Breast epithelium (tissue), 4 donors: ENCODE measurements at regions not wholly inside any gene's neighbourhood (a gene's known extent, or its start where the extent isn't known, plus 50 kb on each side); places are given as distances from the start of the nearest gene placed in this dataset.

Source experiments
- DNase-seq, 2 donors: peaks; one replicate each; pipeline ENCODE4 v3.0.0-alpha.2; 2019; ENCODE audit warnings: low spot score in 2 of 2
- H3K27ac ChIP-seq, 2 donors: fragments of 200-600 bp; sonication (generic) in 1 of 2; one replicate each; pipeline ENCODE4 v1.5.1; 2016 to 2019; ENCODE audit warnings: mild to moderate bottlenecking in 1 of 2
- H3K27me3 ChIP-seq, 2 donors: fragments of 200-600 bp; sonication (generic) in 1 of 2; one replicate each; pipeline versions ENCODE4 v1.5.1 to v1.6.0; 2017 to 2019; ENCODE audit warnings: control low read depth in 1 of 2, mild to moderate bottlenecking in 1 of 2
- H3K36me3 ChIP-seq: fragments of 200-600 bp; one replicate; pipeline ENCODE4 v1.5.1; 2019
- H3K4me1 ChIP-seq, 2 donors: fragments of 200-600 bp; sonication (generic); one replicate each; pipeline ENCODE4 v1.5.1; 2016 to 2019; ENCODE audit warnings: control low read depth in 1 of 2
- H3K4me3 ChIP-seq, 3 donors: fragments of 200-600 bp; sonication (generic); 1 replicate in 2 of 3; 2 replicates in 1 of 3; pipeline ENCODE4 v1.5.1; 2016 to 2019; ENCODE audit warnings: mild to moderate bottlenecking in 3 of 3, moderate library complexity in 2 of 3
- H3K9me3 ChIP-seq, 2 donors: fragments of 200-600 bp; sonication (generic) in 1 of 2; one replicate each; pipeline ENCODE4 v1.5.1; 2016 to 2019; ENCODE audit warnings: control low read depth in 1 of 2
- POLR2A ChIP-seq: fragments of 450-650 bp; IDR thresholded peaks from one replicate; pipeline ENCODE4 v1.6.1; 2016; ENCODE audit warnings: antibody characterized with exemption, mild to moderate bottlenecking, moderate library complexity
- POLR2AphosphoS5 ChIP-seq, 3 donors: sonication (generic); formaldehyde crosslinking; IDR thresholded peaks; one replicate each; pipeline ENCODE4 v1.6.1; 2017; ENCODE audit warnings: antibody characterized with exemption in 3 of 3
- intact Hi-C: fragments of 100-400 bp; cut with DNase I; formaldehyde crosslinking; loops from one replicate; pipeline ENCODE4 v1.15.1; 2023; ENCODE audit warnings: low total_unique reads
- TF ChIP-seq, protein P1 (sequence below), 3 donors: fragments of 450-650 bp; IDR thresholded peaks; one replicate each; pipeline ENCODE4 v1.5.1; 2016 to 2017; ENCODE audit warnings: antibody characterized with exemption in 3 of 3, mild to moderate bottlenecking in 3 of 3, moderate library complexity in 3 of 3

DNA sequence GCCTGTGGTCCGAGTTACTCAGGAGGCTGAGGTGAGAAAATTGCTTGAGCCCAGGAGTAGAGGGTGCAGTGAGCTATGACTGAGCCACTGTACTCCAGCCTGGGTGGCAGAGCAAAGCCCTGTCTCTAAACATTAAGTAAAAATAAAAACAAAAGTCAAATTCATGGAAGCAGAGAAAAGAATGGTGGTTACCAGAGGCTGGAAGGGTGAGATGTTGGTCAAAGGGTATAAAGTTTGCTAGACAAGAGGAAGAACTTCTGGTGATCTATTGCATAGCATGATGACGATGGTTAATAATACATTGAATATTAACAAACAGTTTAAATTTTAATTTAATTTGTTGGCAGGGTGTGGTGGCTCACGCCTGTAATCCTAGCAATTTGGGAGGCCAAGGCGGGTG lies 68.1 kb downstream of the CRPPA start:
- Histone ChIP-seq H3K4me3 (no peak overlapping the region), H3K9me3 (peaks cover 0 to 19% of the 10 kb centered on the region in 2 donors), H3K36me3 (no peaks in the 10 kb centered on the region), H3K27ac (no peak overlapping the region), H3K27me3 (no peaks in the 10 kb centered on the region), H3K4me1 (no peaks in the 10 kb centered on the region)
- intact Hi-C loops = no loop called here
- no peak for DNase-seq
- no peak for TF ChIP-seq POLR2A
- TF ChIP-seq POLR2AphosphoS5 (IDR thresholded peaks at IDR 0.05) = no peak
- TF ChIP-seq, protein P1, sequence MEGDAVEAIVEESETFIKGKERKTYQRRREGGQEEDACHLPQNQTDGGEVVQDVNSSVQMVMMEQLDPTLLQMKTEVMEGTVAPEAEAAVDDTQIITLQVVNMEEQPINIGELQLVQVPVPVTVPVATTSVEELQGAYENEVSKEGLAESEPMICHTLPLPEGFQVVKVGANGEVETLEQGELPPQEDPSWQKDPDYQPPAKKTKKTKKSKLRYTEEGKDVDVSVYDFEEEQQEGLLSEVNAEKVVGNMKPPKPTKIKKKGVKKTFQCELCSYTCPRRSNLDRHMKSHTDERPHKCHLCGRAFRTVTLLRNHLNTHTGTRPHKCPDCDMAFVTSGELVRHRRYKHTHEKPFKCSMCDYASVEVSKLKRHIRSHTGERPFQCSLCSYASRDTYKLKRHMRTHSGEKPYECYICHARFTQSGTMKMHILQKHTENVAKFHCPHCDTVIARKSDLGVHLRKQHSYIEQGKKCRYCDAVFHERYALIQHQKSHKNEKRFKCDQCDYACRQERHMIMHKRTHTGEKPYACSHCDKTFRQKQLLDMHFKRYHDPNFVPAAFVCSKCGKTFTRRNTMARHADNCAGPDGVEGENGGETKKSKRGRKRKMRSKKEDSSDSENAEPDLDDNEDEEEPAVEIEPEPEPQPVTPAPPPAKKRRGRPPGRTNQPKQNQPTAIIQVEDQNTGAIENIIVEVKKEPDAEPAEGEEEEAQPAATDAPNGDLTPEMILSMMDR (IDR thresholded peaks at IDR 0.05) = no peak

DNA sequence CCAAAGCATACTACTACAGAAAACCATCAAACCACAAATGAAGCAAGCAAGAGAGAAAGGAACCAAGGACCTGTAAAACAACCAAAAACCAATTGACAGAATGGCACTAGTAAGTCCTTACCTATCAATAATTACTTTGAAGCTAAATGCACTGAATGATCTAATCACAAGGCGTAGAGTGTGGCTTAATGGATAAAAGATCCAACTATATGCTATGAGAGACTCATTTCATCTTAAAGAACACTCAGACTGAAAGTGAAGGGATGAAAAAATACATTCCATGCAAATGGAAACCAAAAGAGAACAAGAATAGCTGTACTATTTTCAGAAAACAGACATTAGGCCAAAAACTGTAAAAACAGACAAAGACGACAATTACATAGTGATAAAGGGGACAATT lies 70.7 kb downstream of the CRPPA start:
- no peaks in the 10 kb centered on the region for H3K4me1 ChIP-seq
- no peak overlapping the region for H3K4me3 ChIP-seq
- no peak overlapping the region for H3K27ac ChIP-seq
- peaks cover 0 to 19% of the 10 kb centered on the region in 2 donors for H3K9me3 ChIP-seq
- intact Hi-C loops = no loop called here
- no peak for TF ChIP-seq POLR2A
- TF ChIP-seq, protein P1 (IDR thresholded peaks at IDR 0.05) = no peak
- TF ChIP-seq POLR2AphosphoS5 (IDR thresholded peaks at IDR 0.05) = no peak
- DNase-seq = no peak
- no peaks in the 10 kb centered on the region for H3K27me3 ChIP-seq
- no peaks in the 10 kb centered on the region for H3K36me3 ChIP-seq

DNA sequence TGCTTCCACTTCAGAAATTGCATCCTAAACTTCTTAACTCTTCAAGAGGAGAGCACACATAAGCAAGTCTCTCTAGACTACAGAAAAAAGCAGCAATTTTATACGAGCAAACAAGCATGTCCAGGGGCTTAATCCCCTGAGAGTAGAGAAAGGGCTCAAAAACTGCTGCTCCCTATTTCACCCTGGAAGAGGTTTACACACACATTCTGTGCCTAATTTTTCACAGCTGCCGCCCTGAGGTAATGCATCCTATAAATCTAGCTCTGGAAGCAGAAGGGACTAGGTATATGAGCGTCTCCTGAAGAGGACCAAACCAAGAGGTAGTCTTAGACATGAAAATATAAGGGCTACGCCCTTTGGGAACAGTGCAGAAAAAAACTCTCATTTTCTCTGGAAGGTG lies 73.1 kb downstream of the CRPPA start:
- intact Hi-C loops = no loop called here
- TF ChIP-seq, protein P1 (IDR thresholded peaks at IDR 0.05) = no peak
- TF ChIP-seq POLR2A = no peak
- TF ChIP-seq POLR2AphosphoS5 (IDR thresholded peaks at IDR 0.05) = no peak
- H3K4me3 ChIP-seq = no peak overlapping the region

DNA sequence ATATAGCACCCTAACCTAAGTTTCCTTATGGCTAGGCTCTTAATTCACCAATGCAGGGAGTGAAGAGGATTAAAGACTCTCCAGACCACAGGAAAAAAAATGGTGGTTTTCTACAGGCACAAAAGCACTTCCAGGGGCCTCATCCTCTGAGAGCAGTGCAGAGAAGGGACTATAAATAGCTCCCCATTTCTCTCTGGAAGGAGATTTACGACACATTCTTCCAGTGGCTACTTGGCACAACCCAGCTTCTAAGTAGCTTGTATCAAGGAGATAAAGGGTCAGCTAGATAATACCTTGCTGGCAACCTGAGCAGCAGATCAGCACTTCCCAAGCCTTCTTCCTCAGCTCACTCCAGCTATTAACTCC lies 73.5 kb downstream of the CRPPA start:
- no peaks in the 10 kb centered on the region for H3K4me1 ChIP-seq
- intact Hi-C loops = no loop called here
- TF ChIP-seq POLR2AphosphoS5 (IDR thresholded peaks at IDR 0.05) (no peak), POLR2A (no peak)
- TF ChIP-seq, protein P1 (IDR thresholded peaks at IDR 0.05) = no peak
- no peaks in the 10 kb centered on the region for H3K27me3 ChIP-seq
- no peak overlapping the region for H3K27ac ChIP-seq
- H3K36me3 ChIP-seq = no peaks in the 10 kb centered on the region
- no peak overlapping the region for H3K4me3 ChIP-seq
- peaks cover 0 to 19% of the 10 kb centered on the region in 2 donors for H3K9me3 ChIP-seq
- no peak for DNase-seq

More for the DNA sequence above, 73.1 kb downstream of the CRPPA start:
- H3K27me3 ChIP-seq = no peaks in the 10 kb centered on the region
- no peak for DNase-seq
- no peaks in the 10 kb centered on the region for H3K4me1 ChIP-seq
- H3K36me3 ChIP-seq = no peaks in the 10 kb centered on the region
- H3K9me3 ChIP-seq = peaks cover 0 to 19% of the 10 kb centered on the region in 2 donors
- no peak overlapping the region for H3K27ac ChIP-seq

DNA sequence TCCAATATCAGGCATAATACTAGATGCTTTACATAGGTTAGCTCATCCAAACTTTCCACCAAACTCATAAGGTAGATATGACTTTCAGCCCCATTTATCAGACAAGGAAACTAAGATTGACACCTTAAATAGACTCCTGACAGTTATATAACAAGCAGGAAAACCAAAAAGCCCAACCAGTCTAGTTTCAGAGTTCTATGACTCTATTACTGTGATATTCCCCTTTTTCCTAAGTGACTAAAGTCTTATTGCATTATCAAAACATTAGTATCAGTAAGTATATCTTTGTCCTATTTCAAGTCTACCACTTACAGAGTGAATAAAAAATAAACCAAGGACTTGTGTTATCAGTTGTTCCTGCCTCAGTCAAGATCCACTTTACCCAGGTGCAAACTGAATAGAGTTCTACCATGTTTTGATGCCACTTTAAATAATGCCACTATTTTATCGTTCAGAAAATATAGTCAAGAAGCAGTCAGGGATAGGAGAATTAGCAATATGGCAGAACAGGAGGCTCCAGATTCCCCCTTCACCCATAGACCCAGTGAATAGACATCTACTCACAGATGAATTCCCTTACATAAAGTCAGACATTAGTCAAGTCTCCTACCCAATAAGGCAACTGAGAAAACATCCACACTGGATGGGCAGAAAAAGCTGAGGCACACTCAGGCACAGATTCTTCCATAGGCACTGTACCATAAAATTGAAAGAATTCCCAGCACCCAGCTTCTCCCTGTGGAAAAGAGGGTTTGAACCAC lies 74.1 kb downstream of the CRPPA start:
- Histone ChIP-seq H3K36me3 (no peaks in the 10 kb centered on the region), H3K27ac (no peak overlapping the region), H3K4me3 (no peak overlapping the region), H3K4me1 (no peaks in the 10 kb centered on the region), H3K27me3 (no peaks in the 10 kb centered on the region), H3K9me3 (peaks cover 0 to 19% of the 10 kb centered on the region in 2 donors)
- TF ChIP-seq POLR2AphosphoS5 (IDR thresholded peaks at IDR 0.05) = no peak
- no peak for TF ChIP-seq POLR2A
- TF ChIP-seq, protein P1 (IDR thresholded peaks at IDR 0.05) = no peak
- DNase-seq = no peak
- intact Hi-C loops = no loop called here
